H9 (cell line): ENCODE measurements at regions not wholly inside any gene's neighbourhood (a gene's known extent, or its start where the extent isn't known, plus 50 kb on each side); places are given as distances from the start of the nearest gene placed in this dataset.

Experiments used
- DNase-seq: peaks from one replicate; pipeline ENCODE4 v3.0.0-alpha.2; 2017
- H2AFZ ChIP-seq: one replicate; pipeline ENCODE4 v1.6.1; 2013; ENCODE audit warnings: mild to moderate bottlenecking, low read length, control low read depth, moderate library complexity
- H2AK5ac ChIP-seq: 2 replicates; pipeline ENCODE4 v1.6.1; 2013; ENCODE audit warnings: low read length, control low read depth, mixed read lengths; ENCODE audit not compliant: insufficient read length
- H2BK120ac ChIP-seq: one replicate; pipeline ENCODE4 v1.6.1; 2013; ENCODE audit warnings: low read depth, mild to moderate bottlenecking, low read length, control low read depth, inconsistent platforms; ENCODE audit not compliant: poor library complexity, severe bottlenecking
- H2BK12ac ChIP-seq: 2 replicates; pipeline ENCODE4 v1.6.1; 2013; ENCODE audit warnings: low read length, control low read depth, mixed read lengths, low read depth; ENCODE audit not compliant: insufficient read length
- H2BK15ac ChIP-seq: 2 replicates; pipeline ENCODE4 v1.6.1; 2013; ENCODE audit warnings: low read depth, low read length, control low read depth
- H2BK20ac ChIP-seq: one replicate; pipeline ENCODE4 v1.6.1; 2013; ENCODE audit warnings: low read depth, mild to moderate bottlenecking, low read length, control low read depth, inconsistent platforms; ENCODE audit not compliant: poor library complexity, severe bottlenecking
- H2BK5ac ChIP-seq: 2 replicates; pipeline ENCODE4 v1.6.1; 2013; ENCODE audit warnings: low read length, control low read depth, mixed read lengths; ENCODE audit not compliant: insufficient read length
- H3K14ac ChIP-seq: 2 replicates; pipeline ENCODE4 v1.6.1; 2013; ENCODE audit warnings: low read length, control low read depth; ENCODE audit not compliant: insufficient read depth
- H3K18ac ChIP-seq: 2 replicates; pipeline ENCODE4 v1.6.1; 2013; ENCODE audit warnings: low read depth, mild to moderate bottlenecking, mixed read lengths, low read length, control low read depth; ENCODE audit not compliant: insufficient read length
- H3K23ac ChIP-seq: 2 replicates; pipeline ENCODE4 v1.6.1; 2013; ENCODE audit warnings: low read length, control low read depth, mixed read lengths, low read depth; ENCODE audit not compliant: insufficient read length
- H3K23me2 ChIP-seq: 2 replicates; pipeline ENCODE4 v1.6.1; 2013; ENCODE audit warnings: low read depth, mild to moderate bottlenecking, mixed read lengths, low read length, control low read depth; ENCODE audit not compliant: insufficient read length, poor library complexity, severe bottlenecking
- H3K27ac ChIP-seq: 2 replicates; pipeline ENCODE4 v1.5.1; 2013; ENCODE audit warnings: low read length, control low read depth, mixed read lengths, low read depth; ENCODE audit not compliant: insufficient read length
- H3K27me3 ChIP-seq: 2 replicates; pipeline ENCODE4 v1.6.1; 2013; ENCODE audit warnings: low read length, control low read depth, inconsistent platforms; ENCODE audit not compliant: insufficient read depth
- H3K4ac ChIP-seq: 2 replicates; pipeline ENCODE4 v1.6.1; 2013; ENCODE audit warnings: low read depth, mild to moderate bottlenecking, control low read depth, inconsistent platforms, low read length, moderate library complexity
- H3K4me1 ChIP-seq: 2 replicates; pipeline ENCODE4 v1.6.1; 2013; ENCODE audit warnings: low read length, control low read depth, inconsistent platforms; ENCODE audit not compliant: insufficient read depth
- H3K4me2 ChIP-seq: 2 replicates; pipeline ENCODE4 v1.6.1; 2013; ENCODE audit warnings: low read length, control low read depth, mixed read lengths; ENCODE audit not compliant: insufficient read length, insufficient read depth
- H3K56ac ChIP-seq: 2 replicates; pipeline ENCODE4 v1.6.1; 2013; ENCODE audit warnings: low read depth, mild to moderate bottlenecking, mixed read lengths, low read length, control low read depth; ENCODE audit not compliant: insufficient read length
- H3K79me1 ChIP-seq: 2 replicates; pipeline ENCODE4 v1.6.1; 2013; ENCODE audit warnings: low read depth, mild to moderate bottlenecking, moderate library complexity, low read length, control low read depth, inconsistent platforms; ENCODE audit not compliant: insufficient read depth, poor library complexity, severe bottlenecking
- H3K79me2 ChIP-seq: 2 replicates; pipeline ENCODE4 v1.6.1; 2013; ENCODE audit warnings: low read length, control low read depth, inconsistent platforms; ENCODE audit not compliant: insufficient read depth
- H3K9ac ChIP-seq: 2 replicates; pipeline ENCODE4 v1.6.1; 2013; ENCODE audit warnings: low read length, control low read depth, mixed read lengths; ENCODE audit not compliant: insufficient read length; ENCODE audit errors: extremely low read depth
- H3K9me3 ChIP-seq: one replicate; pipeline ENCODE4 v1.6.1; 2013; ENCODE audit warnings: low read depth, low read length, inconsistent platforms; ENCODE audit not compliant: control insufficient read depth
- H3T11ph ChIP-seq: one replicate; pipeline ENCODE4 v1.6.1; 2013; ENCODE audit warnings: mild to moderate bottlenecking, low read length, control low read depth, inconsistent platforms
- H4K20me1 ChIP-seq: one replicate; pipeline ENCODE4 v1.6.1; 2013; ENCODE audit not compliant: control insufficient read depth, insufficient read length, insufficient read depth
- H4K5ac ChIP-seq: 2 replicates; pipeline ENCODE4 v1.6.1; 2013; ENCODE audit warnings: low read depth, mild to moderate bottlenecking, mixed read lengths, low read length, control low read depth; ENCODE audit not compliant: insufficient read length
- H4K8ac ChIP-seq: replicated peaks from 2 replicates; pipeline ENCODE4 v1.6.1; 2013; ENCODE audit warnings: low read length, control low read depth, mixed read lengths, low read depth; ENCODE audit not compliant: insufficient read length
- H4K91ac ChIP-seq: 2 replicates; pipeline ENCODE4 v1.6.1; 2013; ENCODE audit warnings: low read depth, mild to moderate bottlenecking, moderate library complexity, mixed read lengths, low read length, control low read depth; ENCODE audit not compliant: insufficient read length
- H3K27ac Mint-ChIP-seq, 3 experiments: 2 replicates in 2 of 3; 3 replicates in 1 of 3; pipeline ENCODE4 v1.8.0; 2020 to 2021; ENCODE audit warnings: mixed read lengths in 3 of 3, mild to moderate bottlenecking in 1 of 3, moderate library complexity in 1 of 3
- H3K27me3 Mint-ChIP-seq: 2 replicates; pipeline ENCODE4 v1.8.0; 2021; ENCODE audit warnings: low read depth, mild to moderate bottlenecking, moderate library complexity, mixed read lengths
- H3K36me3 Mint-ChIP-seq, 3 experiments: 2 replicates in 2 of 3; 3 replicates in 1 of 3; pipeline ENCODE4 v1.8.0; 2020 to 2021; ENCODE audit warnings: low read depth in 3 of 3, mixed read lengths in 3 of 3; ENCODE audit not compliant: insufficient read depth in 1 of 3
- H3K4me1 Mint-ChIP-seq, 2 experiments: 2 replicates each; pipeline ENCODE4 v1.8.0; 2020; ENCODE audit warnings: mixed read lengths in 2 of 2
- H3K4me3 Mint-ChIP-seq, 2 experiments: 2 replicates in 1 of 2; 3 replicates in 1 of 2; pipeline ENCODE4 v1.8.0; 2020 to 2021; ENCODE audit warnings: mild to moderate bottlenecking in 2 of 2, mixed read lengths in 2 of 2, moderate library complexity in 1 of 2
- H3K9me3 Mint-ChIP-seq, 2 experiments: 2 replicates in 1 of 2; 3 replicates in 1 of 2; pipeline ENCODE4 v1.8.0; 2020; ENCODE audit warnings: mild to moderate bottlenecking in 2 of 2, mixed read lengths in 2 of 2, moderate library complexity in 1 of 2
- CTCF ChIP-seq: fragments of 200-600 bp; sonication (generic); conservative IDR thresholded peaks from 3 replicates; pipeline ENCODE4 v1.8.0; 2021; ENCODE audit warnings: antibody characterized with exemption, mild to moderate bottlenecking
- WGBS: extraction: QIAGEN DNeasy Blood & Tissue Kit; methylation state at CpG from one replicate; pipeline ENCODE4 v1.1.7; 2013; ENCODE audit warnings: missing lambda C conversion rate, low lambda C conversion rate, mixed read lengths; ENCODE audit not compliant: insufficient read length; ENCODE audit errors: extremely low coverage; 5-methylcytosine and 5-hydroxymethylcytosine counted together

- WGBS, result no CpG with 5 or more reads among the region's 9 CpGs
- H3K36me3 Mint-ChIP-seq, result 0 out of 7 replicates have a peak, but pooled peaks cover 0 to 2% (median 0%) of the 10 kb centered on the region in 3 experiments
These were observed 115.4 kb upstream of the RAB4A start for GRCh38 chr1:229155472-229155871.

More at GRCh38 chr1:229155472-229155871, 115.4 kb upstream of the RAB4A start:
- no peak for DNase-seq
- H2BK20ac ChIP-seq, result no peak overlapping the region
- peaks cover 3% of the 10 kb centered on the region; the same call in 1 of the 2 replicates for H3K27me3 Mint-ChIP-seq
- H3K79me1 ChIP-seq, result no peaks in the 10 kb centered on the region
- no peak overlapping the region for H3K14ac ChIP-seq
- H4K5ac ChIP-seq, result no peak overlapping the region
- H3K27me3 ChIP-seq, result no peaks in the 10 kb centered on the region
- no peak overlapping the region for H3K4ac ChIP-seq
- H3K27ac ChIP-seq, result no peak overlapping the region
- no peaks in the 10 kb centered on the region for H3K79me2 ChIP-seq
- no peak overlapping the region for H2AK5ac ChIP-seq
- H2AFZ ChIP-seq, result no peak overlapping the region
- no peak overlapping the region for H3T11ph ChIP-seq
- H4K8ac ChIP-seq, result no peak overlapping the region
- H4K20me1 ChIP-seq, result no peaks in the 10 kb centered on the region
- peaks cover 4% of the 10 kb centered on the region; the same call in 1 of the 2 replicates for H3K4me1 ChIP-seq
- H3K23me2 ChIP-seq, result no peaks in the 10 kb centered on the region
- no peak overlapping the region for H3K56ac ChIP-seq
- H2BK5ac ChIP-seq, result no peak overlapping the region
- TF ChIP-seq CTCF, result no peak
- no peak overlapping the region for H4K91ac ChIP-seq
- no peaks in the 10 kb centered on the region for H3K9me3 Mint-ChIP-seq
- no peak overlapping the region for H3K27ac Mint-ChIP-seq
- H3K4me1 Mint-ChIP-seq, result peaks cover 25 to 32% of the 10 kb centered on the region in 2 experiments
- H2BK12ac ChIP-seq, result no peak overlapping the region
- H2BK120ac ChIP-seq, result no peak overlapping the region
- no peaks in the 10 kb centered on the region for H3K9me3 ChIP-seq
- H3K9ac ChIP-seq, result no peak overlapping the region
- H3K4me3 Mint-ChIP-seq, result no peak overlapping the region
- no peak overlapping the region for H3K4me2 ChIP-seq
- H2BK15ac ChIP-seq, result no peak overlapping the region
- H3K18ac ChIP-seq, result no peak overlapping the region
- H3K23ac ChIP-seq, result no peak overlapping the region
